ENCODE measurements at regions not wholly inside any gene's neighbourhood (a gene's known extent, or its start where the extent isn't known, plus 50 kb on each side); places are given as distances from the start of the nearest gene placed in this dataset.

- WGBS (ENCODE audit: insufficient coverage), result no CpG with 5 or more reads among the region's 2 CpGs
- Histone ChIP-seq H3K27me3 (ENCODE audit: control insufficient read depth in 2 of 2, insufficient read depth in 2 of 2, low read length in 2 of 2) (no peaks in the 10 kb centered on the region), H4K20me1 (ENCODE audit: insufficient read depth, low read length) (no peaks in the 10 kb centered on the region), H3K4me3 (replicated peaks in 1 of 3; ENCODE audit: low read depth in 2 of 3, low read length in 3 of 3) (no peak overlapping the region), H3K9me3 (replicated peaks in 1 of 2; ENCODE audit: control insufficient read depth in 1 of 2, insufficient read depth in 1 of 2, low read length in 2 of 2) (no peaks in the 10 kb centered on the region), H3K9ac (ENCODE audit: insufficient read depth, low read length, poor library complexity, severe bottlenecking) (no peak overlapping the region), H3K4me2 (replicated peaks; ENCODE audit: extremely low read depth, low read length, poor library complexity, severe bottlenecking) (no peak overlapping the region), H3K27ac (ENCODE audit: low read depth in 1 of 2, low read length in 2 of 2) (no peak overlapping the region), H3K79me2 (ENCODE audit: insufficient read depth, low read length) (no peaks in the 10 kb centered on the region), H2AFZ (ENCODE audit: insufficient read depth, low read depth, low read length, poor library complexity, severe bottlenecking) (no peak overlapping the region), H3K4me1 (ENCODE audit: control insufficient read depth in 1 of 2, insufficient read depth in 2 of 2, low read length in 2 of 2) (no peaks in the 10 kb centered on the region), H3K36me3 (replicated peaks in 1 of 2; ENCODE audit: control insufficient read depth in 1 of 2, insufficient read depth in 2 of 2, low read length in 2 of 2) (no peaks in the 10 kb centered on the region)
- H3K4me1 Mint-ChIP-seq, result no peaks in the 10 kb centered on the region
- TF ChIP-seq CTCF (IDR thresholded peaks at IDR 0.05), result no peak
- H3K27me3 Mint-ChIP-seq (ENCODE audit: low read depth in 3 of 3), result peaks cover 0 to 2% (median 1%) of the 10 kb centered on the region in 3 donors
- H3K9me3 Mint-ChIP-seq, result peaks cover 0 to 2% (median 0%) of the 10 kb centered on the region in 7 donors
- H3K36me3 Mint-ChIP-seq, result no peaks in the 10 kb centered on the region
- no peak overlapping the region for H3K4me3 Mint-ChIP-seq
- no peak for DNase-seq
- H3K27ac Mint-ChIP-seq, result no peak overlapping the region
- intact Hi-C loops (cut with micrococcal nuclease), result no loop called here
Measured at GRCh38 chr7:80302636-80303035, 168.0 kb downstream of the GNAI1 start.

GRCh38 chr7:80302078-80302477, 167.4 kb downstream of the GNAI1 start:
- intact Hi-C loops (cut with micrococcal nuclease), result no loop called here
- no peak for TF ChIP-seq CTCF (IDR thresholded peaks at IDR 0.05)
- H3K4me1 ChIP-seq (ENCODE audit: control insufficient read depth in 1 of 2, insufficient read depth in 2 of 2, low read length in 2 of 2), result no peaks in the 10 kb centered on the region

More at GRCh38 chr7:80302078-80302477, 167.4 kb downstream of the GNAI1 start:
- Mint-ChIP-seq H3K4me3 (no peak overlapping the region), H3K27me3 (ENCODE audit: low read depth in 3 of 3) (peaks cover 0 to 2% (median 1%) of the 10 kb centered on the region in 3 donors), H3K9me3 (peaks cover 0 to 4% (median 2%) of the 10 kb centered on the region in 7 donors), H3K36me3 (no peaks in the 10 kb centered on the region), H3K27ac (no peak overlapping the region), H3K4me1 (no peaks in the 10 kb centered on the region)
- H3K9me3 ChIP-seq (replicated peaks in 1 of 2; ENCODE audit: control insufficient read depth in 1 of 2, insufficient read depth in 1 of 2, low read length in 2 of 2), result peaks cover 0 to 4% of the 10 kb centered on the region in 2 donors
- no peaks in the 10 kb centered on the region for H3K79me2 ChIP-seq (ENCODE audit: insufficient read depth, low read length)
- H3K4me3 ChIP-seq (replicated peaks in 1 of 3; ENCODE audit: low read depth in 2 of 3, low read length in 3 of 3), result no peak overlapping the region
- H4K20me1 ChIP-seq (ENCODE audit: insufficient read depth, low read length), result no peaks in the 10 kb centered on the region
- no peak overlapping the region for H3K27ac ChIP-seq (ENCODE audit: low read depth in 1 of 2, low read length in 2 of 2)
- H3K9ac ChIP-seq (ENCODE audit: insufficient read depth, low read length, poor library complexity, severe bottlenecking), result no peak overlapping the region
- no peak overlapping the region for H3K4me2 ChIP-seq (replicated peaks; ENCODE audit: extremely low read depth, low read length, poor library complexity, severe bottlenecking)
- no peak for DNase-seq
- H2AFZ ChIP-seq (ENCODE audit: insufficient read depth, low read depth, low read length, poor library complexity, severe bottlenecking), result no peak overlapping the region
- H3K36me3 ChIP-seq (replicated peaks in 1 of 2; ENCODE audit: control insufficient read depth in 1 of 2, insufficient read depth in 2 of 2, low read length in 2 of 2), result no peaks in the 10 kb centered on the region
- WGBS (ENCODE audit: insufficient coverage), result no CpG with 5 or more reads among the region's 5 CpGs
- H3K27me3 ChIP-seq (ENCODE audit: control insufficient read depth in 2 of 2, insufficient read depth in 2 of 2, low read length in 2 of 2), result no peaks in the 10 kb centered on the region
